GM12878 (cell line): ENCODE measurements at regions not wholly inside any gene's neighbourhood (a gene's known extent, or its start where the extent isn't known, plus 50 kb on each side); places are given as distances from the start of the nearest gene placed in this dataset.

ENCODE experiments used
- ATAC-seq: fragments of 200-7000 bp; cut with Tn5 transposase; 3 replicates; pipeline ENCODE4 v1.9.1; 2020; ENCODE audit warnings: mild to moderate bottlenecking, moderate library complexity
- BruUV-seq: library from RNA; stranded (reverse); fragments of 400-500 nt; replicated peaks from 2 replicates; lab custom pipeline; 2021; lab: Mats Ljungman, UMichigan
- CTCF ChIA-PET: fragments of 300-600 bp; sonication (Branson Sonifier 250); formaldehyde crosslinking; extraction: SDS; loops from one replicate; lab custom pipeline; 2021; ENCODE audit warnings: inconsistent platforms; lab: Yijun Ruan, JAX
- POLR2A ChIA-PET: fragments of 350-600 bp; formaldehyde crosslinking; extraction: SDS; loops from one replicate; lab custom pipeline; 2021; ENCODE audit warnings: inconsistent platforms; lab: Charles Lee
- RAD21 ChIA-PET: fragments of 300-600 bp; sonication (Branson Sonifier 250); formaldehyde crosslinking; loops from one replicate; lab custom pipeline; 2023; ENCODE audit warnings: antibody characterized with exemption; ENCODE audit not compliant: unreplicated experiment; lab: Charles Lee
- SMC1A ChIA-PET: fragments of 300-600 bp; sonication (Branson Sonifier 250); formaldehyde crosslinking; loops from one replicate; lab custom pipeline; 2023; ENCODE audit not compliant: unreplicated experiment, uncharacterized antibody; lab: Charles Lee
- DNase-seq: peaks from one replicate; pipeline ENCODE4 v3.0.0-alpha.2; 2011; ENCODE audit warnings: low read depth, low spot score
- FAIRE-seq: peaks from 3 replicates; lab custom pipeline; 2011; peaks lifted over from hg19 to GRCh38; lab: Jason Lieb, UNC
- H2AFZ ChIP-seq: 2 replicates; pipeline ENCODE4 v1.6.0; 2011; ENCODE audit warnings: low read depth, low read length, control low read depth; ENCODE audit not compliant: control insufficient read depth
- H3K27ac ChIP-seq: 2 replicates; pipeline ENCODE4 v1.5.1; 2011; ENCODE audit warnings: control low read depth; ENCODE audit not compliant: control insufficient read depth, insufficient read depth
- H3K27me3 ChIP-seq, 2 experiments: replicated peaks in 1 of 2; 2 replicates each; pipeline versions ENCODE4 v1.6.0 to v1.6.1; 2011; ENCODE audit warnings: low read length in 1 of 2; ENCODE audit not compliant: control insufficient read depth in 2 of 2, insufficient read depth in 2 of 2
- H3K36me3 ChIP-seq, 2 experiments: 2 replicates each; pipeline ENCODE4 v1.5.1; 2011; ENCODE audit warnings: low read length in 1 of 2; ENCODE audit not compliant: control insufficient read depth in 2 of 2, insufficient read depth in 2 of 2
- H3K4me1 ChIP-seq: 2 replicates; pipeline ENCODE4 v1.6.1; 2011; ENCODE audit warnings: mild to moderate bottlenecking, low read length, moderate library complexity, mixed read lengths; ENCODE audit not compliant: control insufficient read depth, insufficient read depth
- H3K4me2 ChIP-seq: 2 replicates; pipeline ENCODE4 v1.6.0; 2011; ENCODE audit warnings: control low read depth; ENCODE audit not compliant: control insufficient read depth, insufficient read depth
- H3K4me3 ChIP-seq: fragments of 200-600 bp; sonication (generic); 2 replicates; pipeline ENCODE4 v1.5.1; 2016
- H3K79me2 ChIP-seq: 2 replicates; pipeline ENCODE4 v1.6.0; 2011; ENCODE audit warnings: low read length; ENCODE audit not compliant: control insufficient read depth, insufficient read depth
- H3K9ac ChIP-seq: 2 replicates; pipeline ENCODE4 v1.8.0; 2011; ENCODE audit warnings: low read length, control low read depth, mixed read lengths; ENCODE audit not compliant: control insufficient read depth, insufficient read depth
- H3K9me3 ChIP-seq: replicated peaks from 3 replicates; pipeline ENCODE4 v1.5.1; 2011; ENCODE audit warnings: mild to moderate bottlenecking, low read length; ENCODE audit not compliant: control insufficient read depth, insufficient read depth
- H4K20me1 ChIP-seq: 2 replicates; pipeline ENCODE4 v1.6.0; 2011; ENCODE audit not compliant: control insufficient read depth, insufficient read depth
- ASH2L ChIP-seq: fragments of 300-600, 200-600 bp; sonication (generic); IDR thresholded peaks from 2 replicates; pipeline ENCODE4 v1.6.1; 2017; ENCODE audit warnings: low read depth, mild to moderate bottlenecking, borderline replicate concordance
- CBX3 ChIP-seq: fragments of 200-600 bp; sonication (generic); IDR thresholded peaks from 2 replicates; pipeline ENCODE4 v1.6.1; 2016; ENCODE audit warnings: low read depth, borderline replicate concordance
- CHD2 ChIP-seq: IDR thresholded peaks from 2 replicates; pipeline ENCODE4 v1.6.1; 2011; ENCODE audit warnings: low read depth, low read length, improper control_type of control experiment, borderline replicate concordance
- CREB1 ChIP-seq: IDR thresholded peaks from 2 replicates; pipeline ENCODE4 v1.6.1; 2012; ENCODE audit warnings: low read depth, mild to moderate bottlenecking, inconsistent platforms
- DPF2 ChIP-seq: fragments of 450-650 bp; IDR thresholded peaks from 2 replicates; pipeline ENCODE4 v1.6.1; 2017; ENCODE audit warnings: mild to moderate bottlenecking
- HDAC2 ChIP-seq: fragments of 200-600 bp; sonication (generic); IDR thresholded peaks from 2 replicates; pipeline ENCODE4 v1.6.1; 2017
- IKZF2 ChIP-seq, 2 experiments: fragments of 450-650 bp; IDR thresholded peaks; 2 replicates each; pipeline ENCODE4 v1.6.1; 2017; ENCODE audit warnings: mild to moderate bottlenecking in 2 of 2, moderate library complexity in 2 of 2
- NR2F1 ChIP-seq: fragments of 450-650 bp; conservative IDR thresholded peaks from 2 replicates; pipeline ENCODE4 v1.6.1; 2017; ENCODE audit warnings: mild to moderate bottlenecking
- PML ChIP-seq: IDR thresholded peaks from 2 replicates; pipeline ENCODE4 v1.6.1; 2012; ENCODE audit warnings: low read length, inconsistent platforms
- STAT3 ChIP-seq: IDR thresholded peaks from 2 replicates; pipeline ENCODE4 v1.6.1; 2011; ENCODE audit warnings: low read depth, low read length, improper control_type of control experiment
- TBL1XR1 ChIP-seq: IDR thresholded peaks from 2 replicates; pipeline ENCODE4 v1.6.1; 2012; ENCODE audit warnings: low read depth, low read length, improper control_type of control experiment
- ZBED1 ChIP-seq: IDR thresholded peaks from 2 replicates; pipeline ENCODE4 v1.6.1; 2016; ENCODE audit warnings: borderline replicate concordance
- ZNF622 ChIP-seq: fragments of 450-650 bp; IDR thresholded peaks from 2 replicates; pipeline ENCODE4 v1.6.1; 2017; ENCODE audit warnings: mild to moderate bottlenecking, inconsistent platforms
- ZSCAN29 ChIP-seq: fragments of 450-650 bp; IDR thresholded peaks from 2 replicates; pipeline ENCODE4 v1.6.1; 2017; ENCODE audit warnings: mild to moderate bottlenecking, moderate library complexity
- ZZZ3 ChIP-seq: IDR thresholded peaks from 2 replicates; pipeline ENCODE4 v1.6.1; 2011; ENCODE audit warnings: low read depth; ENCODE audit not compliant: control insufficient read depth, insufficient read length
- WGBS: methylation state at CpG from one replicate; pipeline ENCODE4 v1.1.6; 2016; ENCODE audit warnings: low lambda C conversion rate; ENCODE audit not compliant: insufficient replicate concordance, insufficient coverage; ENCODE audit errors: missing lambda C conversion rate; 5-methylcytosine and 5-hydroxymethylcytosine counted together
- in situ Hi-C: fragments of 300-500 bp; cut with MboI; formaldehyde crosslinking; loops from 9 replicates; pipeline ENCODE4 v1.14.3; 2018; ENCODE audit warnings: mixed read lengths
- intact Hi-C: fragments of 100-400 bp; cut with micrococcal nuclease; formaldehyde crosslinking; loops from one replicate; pipeline ENCODE4 v1.14.2; 2022; ENCODE audit not compliant: unreplicated experiment
- TF ChIP-seq, protein P1 (sequence below): fragments of 450-650 bp; IDR thresholded peaks from 2 replicates; pipeline ENCODE4 v1.6.1; 2017; ENCODE audit warnings: antibody characterized with exemption, mild to moderate bottlenecking, moderate library complexity
- TF ChIP-seq, protein P2 (sequence below): fragments of 450-650 bp; formaldehyde crosslinking; IDR thresholded peaks from 2 replicates; pipeline ENCODE4 v1.4.0; 2020; ENCODE audit warnings: mild to moderate bottlenecking, moderate library complexity
- TF ChIP-seq, protein P3 (sequence below): fragments of 450-650 bp; IDR thresholded peaks from 2 replicates; pipeline ENCODE4 v1.6.1; 2017; ENCODE audit warnings: low read depth, mild to moderate bottlenecking, moderate library complexity

DNA sequence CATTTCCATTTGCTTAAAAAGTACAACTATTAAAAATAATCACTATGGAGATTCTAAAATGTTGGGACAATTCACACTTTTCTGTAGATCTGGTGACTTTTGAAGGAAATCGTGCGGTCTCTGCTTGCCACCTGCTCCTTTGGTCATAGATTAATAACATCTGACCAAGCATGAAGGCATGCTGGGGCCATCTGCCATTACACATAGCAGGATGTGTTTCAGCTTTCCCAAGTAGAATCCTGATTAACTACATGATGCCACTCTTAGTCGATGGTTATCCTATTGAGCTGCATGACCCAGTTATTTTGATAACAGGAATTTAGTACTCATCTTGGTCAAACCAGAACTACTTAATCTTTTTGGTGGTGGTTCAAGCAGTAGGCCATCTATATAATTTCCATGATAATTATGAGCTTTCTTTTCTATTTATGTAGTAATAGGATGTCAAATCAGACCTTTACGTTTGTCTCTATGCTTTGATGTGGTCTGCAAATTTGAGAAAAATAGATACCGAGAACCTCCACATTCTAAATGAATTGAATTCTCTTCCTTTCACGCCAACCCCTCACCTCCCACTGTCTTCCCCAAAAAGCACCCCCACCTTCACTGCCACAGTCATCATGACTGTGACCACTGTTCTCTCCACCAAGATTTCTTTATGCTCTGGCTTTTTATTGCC is 158.1 kb downstream of the DIPK2A start (continued):
- TF ChIP-seq, protein P1, sequence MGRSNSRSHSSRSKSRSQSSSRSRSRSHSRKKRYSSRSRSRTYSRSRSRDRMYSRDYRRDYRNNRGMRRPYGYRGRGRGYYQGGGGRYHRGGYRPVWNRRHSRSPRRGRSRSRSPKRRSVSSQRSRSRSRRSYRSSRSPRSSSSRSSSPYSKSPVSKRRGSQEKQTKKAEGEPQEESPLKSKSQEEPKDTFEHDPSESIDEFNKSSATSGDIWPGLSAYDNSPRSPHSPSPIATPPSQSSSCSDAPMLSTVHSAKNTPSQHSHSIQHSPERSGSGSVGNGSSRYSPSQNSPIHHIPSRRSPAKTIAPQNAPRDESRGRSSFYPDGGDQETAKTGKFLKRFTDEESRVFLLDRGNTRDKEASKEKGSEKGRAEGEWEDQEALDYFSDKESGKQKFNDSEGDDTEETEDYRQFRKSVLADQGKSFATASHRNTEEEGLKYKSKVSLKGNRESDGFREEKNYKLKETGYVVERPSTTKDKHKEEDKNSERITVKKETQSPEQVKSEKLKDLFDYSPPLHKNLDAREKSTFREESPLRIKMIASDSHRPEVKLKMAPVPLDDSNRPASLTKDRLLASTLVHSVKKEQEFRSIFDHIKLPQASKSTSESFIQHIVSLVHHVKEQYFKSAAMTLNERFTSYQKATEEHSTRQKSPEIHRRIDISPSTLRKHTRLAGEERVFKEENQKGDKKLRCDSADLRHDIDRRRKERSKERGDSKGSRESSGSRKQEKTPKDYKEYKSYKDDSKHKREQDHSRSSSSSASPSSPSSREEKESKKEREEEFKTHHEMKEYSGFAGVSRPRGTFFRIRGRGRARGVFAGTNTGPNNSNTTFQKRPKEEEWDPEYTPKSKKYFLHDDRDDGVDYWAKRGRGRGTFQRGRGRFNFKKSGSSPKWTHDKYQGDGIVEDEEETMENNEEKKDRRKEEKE, result no peak
- TF ChIP-seq CBX3, result no peak
- TF ChIP-seq DPF2, result no peak
- TF ChIP-seq CREB1, result peak; percentile 43; the same call in 1 of the 2 replicates
- TF ChIP-seq ZNF622, result no peak
- peak; percentile 61; the same call in 1 of the 2 replicates for TF ChIP-seq ZBED1
- TF ChIP-seq HDAC2, result no peak
- no peak for TF ChIP-seq ASH2L
- TF ChIP-seq IKZF2 (IDR thresholded peaks at IDR 0.05), result peak; percentile 42 to 70; a peak in 3 of 4 replicates
- TF ChIP-seq NR2F1, result no peak
- TF ChIP-seq, all 136 proteins: peak for 27

DNA sequence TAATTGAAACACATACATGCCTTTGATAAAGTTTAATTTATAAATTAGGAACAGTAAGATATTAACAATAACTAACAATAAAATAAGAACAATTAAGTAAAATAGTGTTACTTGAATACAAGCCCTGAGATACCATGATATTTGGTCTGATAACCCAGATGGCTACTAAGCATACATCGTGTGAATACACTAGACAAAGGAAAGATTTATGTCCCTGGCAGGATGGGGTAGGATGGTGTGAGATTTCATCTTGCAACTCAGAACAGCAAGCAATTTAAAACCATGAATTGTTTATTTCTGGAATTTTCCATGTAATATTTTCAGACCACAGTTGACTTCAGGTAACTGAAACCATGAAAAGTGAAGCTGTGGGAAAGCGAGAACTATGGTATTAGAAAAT is 169.5 kb downstream of the DIPK2A start:
- SMC1A ChIA-PET, result no interaction called here
- RAD21 ChIA-PET, result no interaction called here
- TF ChIP-seq ZSCAN29 (no peak), CHD2 (no peak), TBL1XR1 (no peak), STAT3 (no peak), ZZZ3 (no peak), PML (no peak)
- TF ChIP-seq, protein P2, sequence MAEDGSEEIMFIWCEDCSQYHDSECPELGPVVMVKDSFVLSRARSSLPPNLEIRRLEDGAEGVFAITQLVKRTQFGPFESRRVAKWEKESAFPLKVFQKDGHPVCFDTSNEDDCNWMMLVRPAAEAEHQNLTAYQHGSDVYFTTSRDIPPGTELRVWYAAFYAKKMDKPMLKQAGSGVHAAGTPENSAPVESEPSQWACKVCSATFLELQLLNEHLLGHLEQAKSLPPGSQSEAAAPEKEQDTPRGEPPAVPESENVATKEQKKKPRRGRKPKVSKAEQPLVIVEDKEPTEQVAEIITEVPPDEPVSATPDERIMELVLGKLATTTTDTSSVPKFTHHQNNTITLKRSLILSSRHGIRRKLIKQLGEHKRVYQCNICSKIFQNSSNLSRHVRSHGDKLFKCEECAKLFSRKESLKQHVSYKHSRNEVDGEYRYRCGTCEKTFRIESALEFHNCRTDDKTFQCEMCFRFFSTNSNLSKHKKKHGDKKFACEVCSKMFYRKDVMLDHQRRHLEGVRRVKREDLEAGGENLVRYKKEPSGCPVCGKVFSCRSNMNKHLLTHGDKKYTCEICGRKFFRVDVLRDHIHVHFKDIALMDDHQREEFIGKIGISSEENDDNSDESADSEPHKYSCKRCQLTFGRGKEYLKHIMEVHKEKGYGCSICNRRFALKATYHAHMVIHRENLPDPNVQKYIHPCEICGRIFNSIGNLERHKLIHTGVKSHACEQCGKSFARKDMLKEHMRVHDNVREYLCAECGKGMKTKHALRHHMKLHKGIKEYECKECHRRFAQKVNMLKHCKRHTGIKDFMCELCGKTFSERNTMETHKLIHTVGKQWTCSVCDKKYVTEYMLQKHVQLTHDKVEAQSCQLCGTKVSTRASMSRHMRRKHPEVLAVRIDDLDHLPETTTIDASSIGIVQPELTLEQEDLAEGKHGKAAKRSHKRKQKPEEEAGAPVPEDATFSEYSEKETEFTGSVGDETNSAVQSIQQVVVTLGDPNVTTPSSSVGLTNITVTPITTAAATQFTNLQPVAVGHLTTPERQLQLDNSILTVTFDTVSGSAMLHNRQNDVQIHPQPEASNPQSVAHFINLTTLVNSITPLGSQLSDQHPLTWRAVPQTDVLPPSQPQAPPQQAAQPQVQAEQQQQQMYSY, result no peak
- TF ChIP-seq, protein P3, sequence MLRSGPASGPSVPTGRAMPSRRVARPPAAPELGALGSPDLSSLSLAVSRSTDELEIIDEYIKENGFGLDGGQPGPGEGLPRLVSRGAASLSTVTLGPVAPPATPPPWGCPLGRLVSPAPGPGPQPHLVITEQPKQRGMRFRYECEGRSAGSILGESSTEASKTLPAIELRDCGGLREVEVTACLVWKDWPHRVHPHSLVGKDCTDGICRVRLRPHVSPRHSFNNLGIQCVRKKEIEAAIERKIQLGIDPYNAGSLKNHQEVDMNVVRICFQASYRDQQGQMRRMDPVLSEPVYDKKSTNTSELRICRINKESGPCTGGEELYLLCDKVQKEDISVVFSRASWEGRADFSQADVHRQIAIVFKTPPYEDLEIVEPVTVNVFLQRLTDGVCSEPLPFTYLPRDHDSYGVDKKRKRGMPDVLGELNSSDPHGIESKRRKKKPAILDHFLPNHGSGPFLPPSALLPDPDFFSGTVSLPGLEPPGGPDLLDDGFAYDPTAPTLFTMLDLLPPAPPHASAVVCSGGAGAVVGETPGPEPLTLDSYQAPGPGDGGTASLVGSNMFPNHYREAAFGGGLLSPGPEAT, result no peak

More for the DNA sequence above, 169.5 kb downstream of the DIPK2A start:
- H3K9ac ChIP-seq, result no peak overlapping the region
- ChIA-PET CTCF (no interaction called here), POLR2A (no interaction called here)
- no peaks in the 10 kb centered on the region; the same call in 2 of the 3 replicates for H3K9me3 ChIP-seq
- intact Hi-C loops, result no loop called here
- no peak overlapping the region for H3K4me3 ChIP-seq
- H2AFZ ChIP-seq, result no peak overlapping the region
- no peak overlapping the region for H3K27ac ChIP-seq
- DNase-seq, result no peak
- no peaks in the 10 kb centered on the region for H3K27me3 ChIP-seq
- no TSS peak for BruUV-seq
- H3K79me2 ChIP-seq, result no peaks in the 10 kb centered on the region
- no peaks in the 10 kb centered on the region for H3K4me1 ChIP-seq
- WGBS, result 86% methylated on average over 2 of the region's 2 CpGs
- no peaks in the 10 kb centered on the region for H4K20me1 ChIP-seq
- H3K36me3 ChIP-seq, result no peaks in the 10 kb centered on the region
- no peak overlapping the region for H3K4me2 ChIP-seq
- in situ Hi-C loops, result no loop called here
- no peak for ATAC-seq
- no peak for FAIRE-seq
